Skeletal muscle tissue (tissue), 3 donors: ENCODE measurements at regions not wholly inside any gene's neighbourhood (a gene's known extent, or its start where the extent isn't known, plus 50 kb on each side); places are given as distances from the start of the nearest gene placed in this dataset.
"Not testable (repeated sequence)": the region's sequence is repeated elsewhere in the genome, so short reads cannot be mapped to it uniquely, and the experiment has no call there.

ENCODE experiments used
- H3K27ac ChIP-seq: one replicate; pipeline ENCODE4 v1.7.0; 2013; ENCODE audit warnings: mild to moderate bottlenecking, low read depth, low read length, inconsistent platforms
- H3K27me3 ChIP-seq, 3 donors: one replicate each; pipeline ENCODE4 v1.7.0; 2013; ENCODE audit warnings: low read length in 3 of 3; ENCODE audit not compliant: control insufficient read depth in 3 of 3, insufficient read depth in 3 of 3
- H3K36me3 ChIP-seq, 3 donors: one replicate each; pipeline ENCODE4 v1.7.0; 2013; ENCODE audit warnings: low read length in 3 of 3; ENCODE audit not compliant: control insufficient read depth in 3 of 3, insufficient read depth in 3 of 3
- H3K4me1 ChIP-seq, 3 donors: one replicate each; pipeline ENCODE4 v1.7.0; 2013; ENCODE audit warnings: low read length in 3 of 3, mild to moderate bottlenecking in 3 of 3; ENCODE audit not compliant: control insufficient read depth in 3 of 3, insufficient read depth in 3 of 3
- H3K4me3 ChIP-seq, 3 donors: one replicate each; pipeline ENCODE4 v1.7.0; 2013; ENCODE audit warnings: low read length in 3 of 3
- H3K9ac ChIP-seq, 3 donors: one replicate each; pipeline ENCODE4 v1.7.0; 2013; ENCODE audit warnings: low read length in 3 of 3, mild to moderate bottlenecking in 3 of 3, moderate library complexity in 2 of 3, low read depth in 1 of 3
- H3K9me3 ChIP-seq, 3 donors: one replicate each; pipeline ENCODE4 v1.7.0; 2013; ENCODE audit warnings: low read length in 3 of 3; ENCODE audit not compliant: control insufficient read depth in 3 of 3
- donor health status: Osteomylitis.

GRCh38 chr5:1959725-1960581 lies 77.2 kb upstream of the IRX4 start:
- Histone ChIP-seq H3K4me1 (no peaks in the 10 kb centered on the region), H3K27me3 (peaks cover 0 to 7% (median 2%) of the 10 kb centered on the region in 3 donors), H3K9ac (no peak overlapping the region), H3K36me3 (no peaks in the 10 kb centered on the region), H3K27ac (no peak overlapping the region), H3K9me3 (no peaks in the 10 kb centered on the region), H3K4me3 (no peak overlapping the region)

GRCh38 chr5:1959231-1959630 lies 76.5 kb upstream of the IRX4 start:
- Histone ChIP-seq H3K9ac (no peak overlapping the region), H3K4me3 (no peak overlapping the region), H3K27me3 (peaks cover 0 to 6% (median under 1%) of the 10 kb centered on the region in 3 donors), H3K9me3 (no peaks in the 10 kb centered on the region), H3K27ac (no peak overlapping the region), H3K4me1 (no peaks in the 10 kb centered on the region), H3K36me3 (no peaks in the 10 kb centered on the region)

GRCh38 chr5:1958211-1959010 lies 75.7 kb upstream of the IRX4 start:
- Histone ChIP-seq H3K36me3 (no peaks in the 10 kb centered on the region), H3K4me3 (no peak overlapping the region), H3K27me3 (no peaks in the 10 kb centered on the region), H3K9ac (no peak overlapping the region), H3K4me1 (no peaks in the 10 kb centered on the region), H3K9me3 (no peaks in the 10 kb centered on the region), H3K27ac (no peak overlapping the region)

GRCh38 chr5:1955586-1955985 lies 72.9 kb upstream of the IRX4 start:
- Histone ChIP-seq H3K27me3 (peaks cover 4 to 7% (median 5%) of the 10 kb centered on the region in 3 donors), H3K4me1 (no peaks in the 10 kb centered on the region), H3K4me3 (no peak overlapping the region), H3K9me3 (peaks cover 0 to 4% (median 0%) of the 10 kb centered on the region in 3 donors), H3K9ac (no peak overlapping the region), H3K36me3 (no peaks in the 10 kb centered on the region), H3K27ac (no peak overlapping the region)

GRCh38 chr5:1953710-1954109 lies 71.0 kb upstream of the IRX4 start:
- not testable (repeated sequence) for H3K9me3 ChIP-seq, H3K9ac ChIP-seq, H3K4me1 ChIP-seq, H3K27me3 ChIP-seq, H3K36me3 ChIP-seq, H3K4me3 ChIP-seq, H3K27ac ChIP-seq

GRCh38 chr5:1952444-1953099 lies 69.8 kb upstream of the IRX4 start:
- no peak overlapping the region for H3K4me3 ChIP-seq
- no peak overlapping the region for H3K27ac ChIP-seq
- no peaks in the 10 kb centered on the region for H3K36me3 ChIP-seq
- H3K4me1 ChIP-seq = peaks cover 0 to 8% (median 2%) of the 10 kb centered on the region in 3 donors
- H3K9ac ChIP-seq = no peak overlapping the region
- H3K9me3 ChIP-seq = peaks cover 0 to 6% (median 0%) of the 10 kb centered on the region in 3 donors
- peaks cover 4 to 7% (median 5%) of the 10 kb centered on the region in 3 donors for H3K27me3 ChIP-seq

GRCh38 chr5:1952021-1952420 lies 69.3 kb upstream of the IRX4 start:
- H3K36me3 ChIP-seq = no peaks in the 10 kb centered on the region
- peaks cover 4 to 7% (median 5%) of the 10 kb centered on the region in 3 donors for H3K27me3 ChIP-seq
- H3K9me3 ChIP-seq = peaks cover 0 to 6% (median 0%) of the 10 kb centered on the region in 3 donors
- H3K4me3 ChIP-seq = no peak overlapping the region
- H3K4me1 ChIP-seq = peaks cover 0 to 8% (median 2%) of the 10 kb centered on the region in 3 donors
- H3K9ac ChIP-seq = no peak overlapping the region
- H3K27ac ChIP-seq = no peak overlapping the region

- Histone ChIP-seq H3K27ac (no peak overlapping the region), H3K27me3 (peaks cover 4 to 7% (median 5%) of the 10 kb centered on the region in 3 donors), H3K9me3 (peaks cover 0 to 6% (median 0%) of the 10 kb centered on the region in 3 donors), H3K36me3 (no peaks in the 10 kb centered on the region), H3K4me1 (peaks cover 0 to 8% (median 2%) of the 10 kb centered on the region in 3 donors), H3K9ac (no peak overlapping the region), H3K4me3 (no peak overlapping the region)
Measured at GRCh38 chr5:1951165-1951816, 68.6 kb upstream of the IRX4 start.

GRCh38 chr5:1950708-1951103 lies 68.0 kb upstream of the IRX4 start:
- no peak overlapping the region for H3K4me3 ChIP-seq
- peaks cover 4 to 7% (median 5%) of the 10 kb centered on the region in 3 donors for H3K27me3 ChIP-seq

More at GRCh38 chr5:1950708-1951103, 68.0 kb upstream of the IRX4 start:
- Histone ChIP-seq H3K36me3 (no peaks in the 10 kb centered on the region), H3K4me1 (peaks cover 0 to 8% (median 2%) of the 10 kb centered on the region in 3 donors), H3K27ac (no peak overlapping the region), H3K9me3 (peaks cover 0 to 6% (median 0%) of the 10 kb centered on the region in 3 donors), H3K9ac (no peak overlapping the region)
